Esophagus muscularis mucosa (tissue), 4 donors: ENCODE measurements at regions not wholly inside any gene's neighbourhood (a gene's known extent, or its start where the extent isn't known, plus 50 kb on each side); places are given as distances from the start of the nearest gene placed in this dataset.
A peak's percentile ranks its signal among the peaks of the same experiment; 100 is the strongest.
"Not testable (repeated sequence)": the region's sequence is repeated elsewhere in the genome, so short reads cannot be mapped to it uniquely, and the experiment has no call there.

Experiments used
- DNase-seq: peaks from one replicate; pipeline ENCODE4 v3.0.0-alpha.2; 2017; ENCODE audit errors: extremely low spot score
- H3K27ac ChIP-seq, 4 donors: fragments of 200-600 bp; sonication (generic); replicated peaks in 1 of 4; 1 replicate in 3 of 4; 2 replicates in 1 of 4; pipeline ENCODE4 v1.5.1; 2016 to 2019; ENCODE audit warnings: mild to moderate bottlenecking in 1 of 4
- H3K27me3 ChIP-seq, 4 donors: fragments of 200-600 bp; sonication (generic); one replicate each; pipeline versions ENCODE4 v1.5.1 to v1.6.0; 2016 to 2019
- H3K36me3 ChIP-seq, 4 donors: fragments of 200-600 bp; sonication (generic); one replicate each; pipeline ENCODE4 v1.5.1; 2016 to 2019
- H3K4me1 ChIP-seq, 4 donors: fragments of 200-600 bp; sonication (generic); one replicate each; pipeline ENCODE4 v1.5.1; 2016 to 2019
- H3K4me3 ChIP-seq, 4 donors: fragments of 200-600 bp; sonication (generic); 1 replicate in 2 of 4; 2 replicates in 2 of 4; pipeline ENCODE4 v1.5.1; 2016 to 2019; ENCODE audit warnings: mild to moderate bottlenecking in 4 of 4, moderate library complexity in 1 of 4
- H3K9me3 ChIP-seq, 4 donors: fragments of 200-600 bp; sonication (generic); 1 replicate in 3 of 4; 2 replicates in 1 of 4; pipeline ENCODE4 v1.5.1; 2016 to 2019
- CTCF ChIP-seq, 3 experiments: fragments of 200-600 bp in 2 of 3; fragments of 450-650 bp in 1 of 3; sonication (generic) in 2 of 3; IDR thresholded peaks; one replicate each; pipeline ENCODE4 v1.5.1; 2017 to 2019; ENCODE audit warnings: antibody characterized with exemption in 3 of 3, mild to moderate bottlenecking in 2 of 3, moderate library complexity in 1 of 3
- EP300 ChIP-seq: sonication (generic); formaldehyde crosslinking; IDR thresholded peaks from one replicate; pipeline ENCODE4 v1.6.1; 2017; ENCODE audit warnings: antibody characterized with exemption
- POLR2A ChIP-seq: fragments of 450-650 bp; IDR thresholded peaks from one replicate; pipeline ENCODE4 v1.6.1; 2017; ENCODE audit warnings: antibody characterized with exemption, moderate library complexity, mild to moderate bottlenecking, low read depth
- POLR2AphosphoS5 ChIP-seq, 2 donors: sonication (generic); formaldehyde crosslinking; IDR thresholded peaks; one replicate each; pipeline ENCODE4 v1.6.1; 2017; ENCODE audit warnings: antibody characterized with exemption in 2 of 2
- WGBS: methylation state at CpG from one replicate; pipeline ENCODE4 v1.1.5; 2018; 5-methylcytosine and 5-hydroxymethylcytosine counted together
- intact Hi-C: fragments of 100-400 bp; cut with DNase I; formaldehyde crosslinking; loops from one replicate; pipeline ENCODE4 v1.15.1; 2023

- Histone ChIP-seq H3K4me3 (no peak overlapping the region), H3K4me1 (peaks cover 10 to 55% (median 44%) of the 10 kb centered on the region in 4 donors), H3K27me3 (no peaks in the 10 kb centered on the region), H3K9me3 (peaks cover 0 to 3% (median 0%) of the 10 kb centered on the region in 4 donors), H3K27ac (no peak overlapping the region), H3K36me3 (no peaks in the 10 kb centered on the region)
- TF ChIP-seq CTCF (IDR thresholded peaks at IDR 0.05) (no peak), POLR2AphosphoS5 (IDR thresholded peaks at IDR 0.05) (no peak), EP300 (no peak), POLR2A (no peak)
- intact Hi-C loops, result loop anchor here (5.0 to 10.0 kb wide), 3 partner anchors 71 to 183 kb away; partner anchors contain the start of gene KDR
- WGBS, result 55% methylated on average over 1 of the region's 1 CpG
- DNase-seq, result no peak
Measured at GRCh38 chr4:55001538-55001937, 123.9 kb downstream of the KDR start.

- Histone ChIP-seq H3K27me3 (no peaks in the 10 kb centered on the region), H3K36me3 (no peaks in the 10 kb centered on the region), H3K4me3 (no peak overlapping the region), H3K9me3 (peaks cover 0 to 3% (median 0%) of the 10 kb centered on the region in 4 donors), H3K27ac (no peak overlapping the region), H3K4me1 (peaks cover 0 to 32% (median 24%) of the 10 kb centered on the region in 4 donors)
- DNase-seq, result no peak
- intact Hi-C loops, result loop anchor here (2.0 to 10.0 kb wide), 2 partner anchors 324 to 556 kb away; no protein-coding TSS in a partner anchor
- TF ChIP-seq EP300, result no peak
- peak in 1 of 2 donors; percentile 51 for TF ChIP-seq POLR2AphosphoS5 (IDR thresholded peaks at IDR 0.05)
- peak; percentile 59 to 77 (median 72) for TF ChIP-seq CTCF (IDR thresholded peaks at IDR 0.05)
Measured at GRCh38 chr4:54999003-54999402, 126.4 kb downstream of the KDR start.

GRCh38 chr4:54993473-54994026 is 131.8 kb downstream of the KDR start:
- WGBS, result 100% methylated on average over 3 of the region's 28 CpGs
- not testable (repeated sequence) for H3K4me1 ChIP-seq, H3K27me3 ChIP-seq, H3K27ac ChIP-seq, DNase-seq, H3K9me3 ChIP-seq, H3K36me3 ChIP-seq, H3K4me3 ChIP-seq
- intact Hi-C loops, result loop anchor here (10.0 kb wide), 1 partner anchor 561 kb away; no protein-coding TSS in a partner anchor

GRCh38 chr4:54992266-54992665 is 133.1 kb downstream of the KDR start:
- H3K9me3 ChIP-seq, result peaks cover 0 to 20% (median 17%) of the 10 kb centered on the region in 4 donors
- DNase-seq, result no peak
- H3K36me3 ChIP-seq, result no peaks in the 10 kb centered on the region
- H3K4me1 ChIP-seq, result no peaks in the 10 kb centered on the region
- H3K4me3 ChIP-seq, result no peak overlapping the region
- intact Hi-C loops, result loop anchor here (10.0 kb wide), 1 partner anchor 563 kb away; no protein-coding TSS in a partner anchor
- H3K27me3 ChIP-seq, result no peaks in the 10 kb centered on the region
- TF ChIP-seq POLR2A (no peak), CTCF (IDR thresholded peaks at IDR 0.05) (no peak), EP300 (no peak), POLR2AphosphoS5 (IDR thresholded peaks at IDR 0.05) (no peak)
- WGBS, result 63% methylated on average over 1 of the region's 1 CpG
- no peak overlapping the region for H3K27ac ChIP-seq

GRCh38 chr4:54988655-54989054 is 136.7 kb downstream of the KDR start:
- no peak for DNase-seq
- Histone ChIP-seq H3K27ac (no peak overlapping the region), H3K4me1 (no peaks in the 10 kb centered on the region), H3K36me3 (no peaks in the 10 kb centered on the region), H3K27me3 (no peaks in the 10 kb centered on the region), H3K4me3 (no peak overlapping the region), H3K9me3 (peaks cover 0 to 20% (median 17%) of the 10 kb centered on the region in 4 donors)
- TF ChIP-seq POLR2AphosphoS5 (IDR thresholded peaks at IDR 0.05) (no peak), CTCF (IDR thresholded peaks at IDR 0.05) (no peak), POLR2A (no peak), EP300 (no peak)
- intact Hi-C loops, result no loop called here
